HG03378 (cell line): ENCODE measurements at regions not wholly inside any gene's neighbourhood (a gene's known extent, or its start where the extent isn't known, plus 50 kb on each side); places are given as distances from the start of the nearest gene placed in this dataset.
"Not testable (repeated sequence)": the region's sequence is repeated elsewhere in the genome, so short reads cannot be mapped to it uniquely, and the experiment has no call there.

Experiments used
- ATAC-seq: cut with Tn5 transposase; IDR thresholded peaks from one replicate; pipeline ENCODE4 v1.9.1; 2021; ENCODE audit warnings: mild to moderate bottlenecking, moderate library complexity; ENCODE audit not compliant: unreplicated experiment

DNA sequence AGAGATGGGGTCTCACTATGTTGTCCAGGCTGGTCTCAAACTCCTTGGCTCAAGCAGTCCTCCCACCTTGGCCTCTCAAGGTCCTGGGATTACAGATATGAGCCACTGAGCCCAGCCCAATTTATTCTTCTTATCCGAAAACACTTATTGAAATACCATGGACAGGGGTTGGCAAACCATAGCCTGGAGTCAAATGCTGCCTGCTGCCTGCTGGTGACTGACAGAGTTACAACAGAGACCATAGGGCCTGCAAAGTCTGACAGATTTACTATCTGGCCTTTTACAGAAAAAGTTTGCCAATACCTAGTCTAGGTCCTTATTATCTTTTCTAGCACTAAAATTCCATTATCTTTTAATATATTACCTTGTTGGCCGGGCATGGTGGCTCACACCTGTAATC, 87.1 kb upstream of the ZNF281 start:
- ATAC-seq: no peak

DNA sequence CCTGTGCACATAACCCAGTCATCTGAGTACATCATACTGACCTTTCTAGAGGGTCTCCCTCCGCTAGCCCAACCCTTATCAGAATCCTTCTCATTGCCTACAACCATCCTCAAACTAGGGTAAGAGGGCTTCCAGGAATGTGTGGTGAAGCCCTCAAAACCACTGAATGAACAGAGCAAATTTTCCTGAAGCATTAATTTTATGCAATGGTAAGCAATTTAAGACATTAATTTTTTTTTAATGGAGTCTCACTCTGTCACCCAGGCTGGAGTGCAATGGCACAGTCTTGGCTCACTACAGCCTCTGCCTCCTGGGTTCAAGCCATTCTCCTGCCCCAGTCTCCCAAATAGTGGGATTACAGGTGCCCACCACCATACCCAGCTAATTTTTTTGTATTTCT, 86.1 kb upstream of the ZNF281 start:
- no peak for ATAC-seq

DNA sequence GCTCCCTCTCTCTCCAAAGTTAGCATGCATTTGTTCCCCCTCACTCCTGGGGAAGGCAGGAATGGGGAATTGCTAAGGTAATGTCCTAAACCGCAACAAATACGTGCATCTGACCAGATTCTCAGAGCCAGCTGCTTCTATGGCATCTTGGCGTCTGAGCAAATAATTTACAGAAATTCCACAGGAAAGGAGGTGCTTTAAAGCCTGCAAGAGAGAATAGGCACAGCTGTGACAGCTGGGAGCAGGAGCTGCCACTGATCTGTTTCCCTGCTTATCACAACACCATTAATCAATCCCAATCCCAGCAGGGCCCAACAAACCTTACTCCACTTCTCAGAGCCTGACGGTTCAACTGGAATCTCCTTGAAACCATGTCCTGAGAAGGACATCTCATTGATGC, 83.5 kb upstream of the ZNF281 start:
- ATAC-seq: no peak

DNA sequence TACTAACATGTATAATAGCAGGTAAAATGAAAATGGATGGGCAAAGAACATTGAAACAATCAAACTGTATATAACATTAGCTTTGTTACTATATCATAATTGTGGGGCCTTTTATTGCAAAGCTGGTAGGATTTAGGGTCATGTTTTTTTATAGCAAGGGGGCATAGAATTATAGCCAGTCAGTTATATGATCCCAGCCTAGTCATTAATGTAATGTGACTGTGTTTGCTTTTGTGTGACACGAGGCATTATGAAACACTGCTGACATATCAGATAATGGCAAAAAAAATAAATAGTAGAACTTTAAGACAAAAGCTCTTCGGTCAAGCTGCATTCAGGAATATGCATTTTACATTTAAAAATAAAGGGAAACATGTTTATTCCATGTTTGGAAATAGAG, 81.3 kb upstream of the ZNF281 start:
- no peak for ATAC-seq

- ATAC-seq: no peak
Observed at GRCh38 chr1:200490183-200490582, 80.3 kb upstream of the ZNF281 start.

DNA sequence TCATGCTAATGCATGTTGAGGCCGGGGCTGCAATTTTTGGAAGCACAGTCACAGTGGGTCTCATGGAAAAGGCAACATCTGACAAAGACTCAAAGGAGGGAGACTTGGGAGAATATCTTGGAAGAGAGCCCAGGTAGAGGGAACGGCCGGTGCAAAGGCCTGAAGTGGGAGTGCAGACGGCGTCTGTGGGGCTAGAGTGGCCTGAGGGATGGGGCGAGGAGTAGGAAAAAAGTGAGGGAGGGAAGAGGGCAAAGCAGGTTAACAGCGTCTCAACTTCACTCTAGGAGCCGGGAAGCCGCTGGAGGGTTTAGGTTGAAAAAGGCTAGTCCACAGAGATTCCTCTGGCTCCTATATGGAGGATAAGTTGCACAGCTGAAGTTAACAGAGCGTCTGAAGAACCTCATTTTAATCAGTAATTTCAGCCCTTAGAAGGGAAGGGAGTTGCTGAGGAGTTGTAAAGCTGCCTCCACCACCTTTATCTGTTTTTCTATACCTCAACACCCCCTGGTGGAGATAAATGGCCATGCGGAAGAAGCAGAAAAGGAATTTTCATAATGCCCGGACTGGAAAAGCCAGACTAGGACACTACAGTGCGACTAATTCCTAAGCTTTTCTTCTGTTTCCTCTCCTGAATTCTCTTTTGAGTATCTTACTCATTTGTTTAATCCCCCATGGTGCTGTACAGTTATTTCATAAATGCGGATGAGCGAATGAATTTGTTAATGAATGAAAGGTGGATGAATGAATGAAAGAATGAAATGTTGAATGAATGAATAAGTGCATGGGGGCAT, 78.7 kb upstream of the ZNF281 start:
- ATAC-seq: peak; percentile 53

DNA sequence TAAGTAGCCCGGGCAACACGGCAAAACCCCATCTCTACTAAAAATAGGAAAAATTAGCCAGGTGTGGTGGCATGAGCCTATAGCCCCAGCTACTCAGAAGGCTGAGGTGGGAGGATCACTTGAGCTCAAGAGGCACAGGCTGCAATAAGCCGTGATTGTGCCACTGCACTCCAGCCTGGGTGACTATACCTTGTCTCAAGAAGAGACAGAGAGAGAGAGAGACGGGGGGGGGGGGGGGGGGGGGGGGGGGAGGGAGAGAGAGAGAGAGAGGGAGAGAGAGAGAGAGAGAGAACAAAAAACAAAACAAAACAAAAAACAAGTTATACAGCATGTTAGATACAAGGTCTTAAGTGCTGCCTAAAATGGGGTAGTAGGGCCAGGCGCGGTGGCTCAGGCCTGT, 77.8 kb upstream of the ZNF281 start:
- ATAC-seq: no peak

DNA sequence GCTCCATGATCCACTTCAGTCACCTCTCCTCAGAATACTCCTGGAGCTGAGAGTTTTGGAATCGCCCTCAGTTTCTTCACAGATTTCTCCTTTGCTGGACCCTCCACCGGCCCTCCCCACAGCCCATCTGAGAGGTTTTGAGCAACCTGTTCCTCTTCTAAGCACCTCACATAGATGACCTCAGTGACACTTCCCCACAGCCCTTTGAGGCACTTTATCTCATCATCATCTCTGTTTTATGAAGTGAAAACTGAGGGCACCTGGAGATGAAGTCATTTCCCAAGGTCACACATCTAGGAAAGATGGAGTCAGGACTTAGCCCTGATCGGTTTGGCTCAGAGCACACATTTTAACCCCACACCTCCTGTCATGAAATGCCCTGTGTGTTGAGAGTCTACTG, 76.8 kb upstream of the ZNF281 start:
- no peak for ATAC-seq

- ATAC-seq: not testable (repeated sequence)
Observed at GRCh38 chr1:200484438-200484946, 74.7 kb upstream of the ZNF281 start.

GRCh38 chr1:200483491-200484143, 73.8 kb upstream of the ZNF281 start:
- peak; percentile 100 for ATAC-seq

DNA sequence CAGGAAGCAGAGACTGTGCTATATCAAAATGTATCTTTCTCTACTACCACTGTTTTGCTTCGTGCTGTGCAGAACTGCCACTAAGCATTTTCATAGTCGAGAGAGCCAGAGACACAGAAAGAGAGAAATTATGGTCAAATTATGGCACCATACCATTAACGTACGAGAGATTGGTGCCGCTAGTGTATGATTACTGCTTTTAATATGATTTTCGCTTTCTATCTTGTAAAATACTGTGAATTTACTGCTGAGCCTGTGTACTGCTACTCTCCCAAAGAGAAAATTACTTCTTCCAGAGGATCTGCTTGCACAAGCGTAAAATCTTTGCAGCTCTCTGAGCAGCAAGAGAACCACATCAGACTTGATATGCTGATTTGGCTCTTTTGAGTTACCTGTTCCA, 71.1 kb upstream of the ZNF281 start:
- ATAC-seq: no peak

DNA sequence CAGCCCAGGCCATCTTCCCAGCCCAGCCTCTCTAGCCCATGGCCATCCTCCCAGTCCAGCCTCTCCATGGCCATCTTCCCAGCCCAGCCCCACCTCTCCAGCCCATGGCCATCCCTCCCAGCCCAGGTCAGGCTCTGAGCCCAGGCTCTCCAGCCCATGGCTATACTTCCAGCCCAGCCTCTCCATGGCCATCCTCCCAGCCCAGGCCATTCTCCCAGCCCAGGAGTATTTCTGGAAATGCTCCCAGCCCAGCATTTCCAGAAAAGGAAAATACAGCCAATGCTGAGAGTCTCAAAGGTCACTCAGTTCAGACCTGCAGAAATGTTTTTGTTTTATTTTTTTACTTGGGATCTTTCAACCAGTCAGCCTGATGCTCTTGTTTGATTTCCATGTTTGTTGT, 70.0 kb upstream of the ZNF281 start:
- ATAC-seq: no peak

- ATAC-seq: no peak
Observed at GRCh38 chr1:200478945-200479558, 69.2 kb upstream of the ZNF281 start.

DNA sequence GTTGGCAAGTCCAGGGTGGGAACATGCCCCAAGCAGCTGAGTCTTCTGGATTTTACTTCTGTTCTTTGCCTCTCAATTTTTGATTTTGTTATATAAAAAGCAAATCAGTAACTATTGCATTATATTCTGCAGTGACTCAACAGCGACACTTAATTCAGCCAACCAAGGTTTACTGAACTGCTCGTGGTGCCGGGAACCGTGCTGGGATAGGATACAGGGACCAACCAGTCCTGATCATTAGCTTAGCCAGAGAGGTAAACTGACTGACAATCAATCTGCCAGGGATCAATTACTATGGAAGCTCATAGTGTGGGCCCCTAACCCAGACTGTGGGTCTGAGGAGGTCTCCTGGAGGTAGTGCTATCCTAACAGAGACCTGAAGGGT, 68.4 kb upstream of the ZNF281 start:
- no peak for ATAC-seq

GRCh38 chr1:200474633-200475032, 64.8 kb upstream of the ZNF281 start:
- no peak for ATAC-seq

- peak; percentile 70 for ATAC-seq
Observed at GRCh38 chr1:200473698-200474371, 64.0 kb upstream of the ZNF281 start.

DNA sequence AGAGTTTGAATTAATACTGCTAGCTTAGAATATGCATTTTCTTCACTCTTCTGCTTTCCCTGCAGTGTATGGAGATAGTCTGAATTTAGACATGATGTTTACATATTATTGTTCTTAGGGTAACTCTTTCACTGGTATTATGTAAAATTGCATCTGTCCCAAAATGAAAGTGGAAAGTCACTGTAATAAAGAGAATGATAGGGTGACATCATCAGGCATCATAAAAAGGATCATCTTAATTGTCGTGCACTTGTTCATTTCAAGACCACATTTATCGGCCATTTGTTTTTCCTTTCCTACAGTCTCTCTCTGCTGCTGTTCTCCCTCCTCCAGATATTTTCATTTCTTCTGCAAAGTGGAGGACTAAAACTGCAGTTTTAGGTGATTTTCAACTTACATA, 61.9 kb upstream of the ZNF281 start:
- ATAC-seq: no peak

- ATAC-seq: no peak
Observed at GRCh38 chr1:200468264-200469001, 58.6 kb upstream of the ZNF281 start.

- ATAC-seq: no peak
Observed at GRCh38 chr1:200464784-200465400, 55.1 kb upstream of the ZNF281 start.
